GM12878 (cell line): ENCODE measurements at regions not wholly inside any gene's neighbourhood (a gene's known extent, or its start where the extent isn't known, plus 50 kb on each side); places are given as distances from the start of the nearest gene placed in this dataset.
"Not testable (repeated sequence)": the region's sequence is repeated elsewhere in the genome, so short reads cannot be mapped to it uniquely, and the experiment has no call there.

Source experiments
- ATAC-seq: fragments of 200-7000 bp; cut with Tn5 transposase; 3 replicates; pipeline ENCODE4 v1.9.1; 2020; ENCODE audit warnings: mild to moderate bottlenecking, moderate library complexity
- BruUV-seq: library from RNA; stranded (reverse); fragments of 400-500 nt; replicated peaks from 2 replicates; lab custom pipeline; 2021; lab: Mats Ljungman, UMichigan
- CTCF ChIA-PET: fragments of 300-600 bp; sonication (Branson Sonifier 250); formaldehyde crosslinking; extraction: SDS; loops from one replicate; lab custom pipeline; 2021; ENCODE audit warnings: inconsistent platforms; lab: Yijun Ruan, JAX
- POLR2A ChIA-PET: fragments of 350-600 bp; formaldehyde crosslinking; extraction: SDS; loops from one replicate; lab custom pipeline; 2021; ENCODE audit warnings: inconsistent platforms; lab: Charles Lee
- RAD21 ChIA-PET: fragments of 300-600 bp; sonication (Branson Sonifier 250); formaldehyde crosslinking; loops from one replicate; lab custom pipeline; 2023; ENCODE audit warnings: antibody characterized with exemption; ENCODE audit not compliant: unreplicated experiment; lab: Charles Lee
- SMC1A ChIA-PET: fragments of 300-600 bp; sonication (Branson Sonifier 250); formaldehyde crosslinking; loops from one replicate; lab custom pipeline; 2023; ENCODE audit not compliant: unreplicated experiment, uncharacterized antibody; lab: Charles Lee
- DNase-seq: peaks from one replicate; pipeline ENCODE4 v3.0.0-alpha.2; 2011; ENCODE audit warnings: low read depth, low spot score
- FAIRE-seq: peaks from 3 replicates; lab custom pipeline; 2011; peaks lifted over from hg19 to GRCh38; lab: Jason Lieb, UNC
- H2AFZ ChIP-seq: 2 replicates; pipeline ENCODE4 v1.6.0; 2011; ENCODE audit warnings: low read depth, low read length, control low read depth; ENCODE audit not compliant: control insufficient read depth
- H3K27ac ChIP-seq: 2 replicates; pipeline ENCODE4 v1.5.1; 2011; ENCODE audit warnings: control low read depth; ENCODE audit not compliant: control insufficient read depth, insufficient read depth
- H3K27me3 ChIP-seq, 2 experiments: replicated peaks in 1 of 2; 2 replicates each; pipeline versions ENCODE4 v1.6.0 to v1.6.1; 2011; ENCODE audit warnings: low read length in 1 of 2; ENCODE audit not compliant: control insufficient read depth in 2 of 2, insufficient read depth in 2 of 2
- H3K36me3 ChIP-seq, 2 experiments: 2 replicates each; pipeline ENCODE4 v1.5.1; 2011; ENCODE audit warnings: low read length in 1 of 2; ENCODE audit not compliant: control insufficient read depth in 2 of 2, insufficient read depth in 2 of 2
- H3K4me1 ChIP-seq: 2 replicates; pipeline ENCODE4 v1.6.1; 2011; ENCODE audit warnings: mild to moderate bottlenecking, low read length, moderate library complexity, mixed read lengths; ENCODE audit not compliant: control insufficient read depth, insufficient read depth
- H3K4me2 ChIP-seq: 2 replicates; pipeline ENCODE4 v1.6.0; 2011; ENCODE audit warnings: control low read depth; ENCODE audit not compliant: control insufficient read depth, insufficient read depth
- H3K4me3 ChIP-seq: fragments of 200-600 bp; sonication (generic); 2 replicates; pipeline ENCODE4 v1.5.1; 2016
- H3K79me2 ChIP-seq: 2 replicates; pipeline ENCODE4 v1.6.0; 2011; ENCODE audit warnings: low read length; ENCODE audit not compliant: control insufficient read depth, insufficient read depth
- H3K9ac ChIP-seq: 2 replicates; pipeline ENCODE4 v1.8.0; 2011; ENCODE audit warnings: low read length, control low read depth, mixed read lengths; ENCODE audit not compliant: control insufficient read depth, insufficient read depth
- H3K9me3 ChIP-seq: replicated peaks from 3 replicates; pipeline ENCODE4 v1.5.1; 2011; ENCODE audit warnings: mild to moderate bottlenecking, low read length; ENCODE audit not compliant: control insufficient read depth, insufficient read depth
- H4K20me1 ChIP-seq: 2 replicates; pipeline ENCODE4 v1.6.0; 2011; ENCODE audit not compliant: control insufficient read depth, insufficient read depth
- CTCF ChIP-seq, 3 experiments: IDR thresholded peaks in 2 of 3; conservative IDR thresholded peaks in 1 of 3; 2 replicates each; pipeline ENCODE4 v1.5.1; 2011; ENCODE audit warnings: low read depth in 3 of 3, low read length in 3 of 3, mild to moderate bottlenecking in 3 of 3, control low read depth in 2 of 3, moderate library complexity in 2 of 3, inconsistent platforms in 1 of 3, mixed read lengths in 1 of 3; ENCODE audit not compliant: control insufficient read depth in 2 of 3, insufficient read depth in 1 of 3; ENCODE audit errors: extremely low read depth in 1 of 3
- RAD21 ChIP-seq: IDR thresholded peaks from 2 replicates; pipeline ENCODE4 v1.6.1; 2011; ENCODE audit warnings: mild to moderate bottlenecking, low read depth, low read length, moderate library complexity; ENCODE audit not compliant: insufficient read depth
- SMC3 ChIP-seq: IDR thresholded peaks from 2 replicates; pipeline ENCODE4 v1.6.1; 2011; ENCODE audit warnings: low read length, improper control_type of control experiment, borderline replicate concordance
- ZBTB4 ChIP-seq: fragments of 450-650 bp; formaldehyde crosslinking; IDR thresholded peaks from 2 replicates; pipeline ENCODE4 v1.4.0; 2022; ENCODE audit warnings: mild to moderate bottlenecking, moderate library complexity
- WGBS: methylation state at CpG from one replicate; pipeline ENCODE4 v1.1.6; 2016; ENCODE audit warnings: low lambda C conversion rate; ENCODE audit not compliant: insufficient replicate concordance, insufficient coverage; ENCODE audit errors: missing lambda C conversion rate; 5-methylcytosine and 5-hydroxymethylcytosine counted together
- in situ Hi-C: fragments of 300-500 bp; cut with MboI; formaldehyde crosslinking; loops from 9 replicates; pipeline ENCODE4 v1.14.3; 2018; ENCODE audit warnings: mixed read lengths
- intact Hi-C: fragments of 100-400 bp; cut with micrococcal nuclease; formaldehyde crosslinking; loops from one replicate; pipeline ENCODE4 v1.14.2; 2022; ENCODE audit not compliant: unreplicated experiment

- ATAC-seq = peak; percentile 74
- TF ChIP-seq CTCF (IDR thresholded peaks at IDR 0.05 in 2 of 3, conservative IDR thresholded peaks at IDR 0.05 in 1 of 3; ENCODE audit: control insufficient read depth in 2 of 3, extremely low read depth in 1 of 3, insufficient read depth in 1 of 3, low read depth in 3 of 3, low read length in 3 of 3) = peak; percentile 36 to 49 (median 41); a peak in 5 of 6 replicates
- peak; percentile 33; the same call in 1 of the 2 replicates for TF ChIP-seq RAD21
- TF ChIP-seq SMC3 = peak; percentile 38; the same call in 1 of the 2 replicates
- TF ChIP-seq ZBTB4 (CRISPR knock-in tag) = no peak
- Histone ChIP-seq H3K27me3 (peaks cover 0 to 2% of the 10 kb centered on the region in 2 experiments; a peak in 1 of 4 replicates), H4K20me1 (no peaks in the 10 kb centered on the region), H3K4me3 (no peak overlapping the region), H3K79me2 (no peaks in the 10 kb centered on the region), H3K9ac (no peak overlapping the region), H2AFZ (no peak overlapping the region), H3K4me2 (no peak overlapping the region), H3K27ac (no peak overlapping the region), H3K36me3 (no peaks in the 10 kb centered on the region), H3K4me1 (no peaks in the 10 kb centered on the region), H3K9me3 (no peaks in the 10 kb centered on the region; the same call in 1 of the 3 replicates)
- FAIRE-seq = no peak
- no peak for DNase-seq
- CTCF ChIA-PET = interaction anchor here (0.6 to 4.0 kb wide), 7 partner anchors 21 to 1631 kb away, joined by 3 to 25 read pairs (median 3); no protein-coding TSS in a partner anchor
- 0% methylated on average over 3 of the region's 3 CpGs for WGBS
- intact Hi-C loops = loop anchor here (1.0 kb wide), 1 partner anchor 272 kb away; no protein-coding TSS in a partner anchor
- POLR2A ChIA-PET = no interaction called here
- BruUV-seq = no TSS peak
- RAD21 ChIA-PET = interaction anchor here (1.3 kb wide), 1 partner anchor 272 kb away, joined by 11 read pairs; no protein-coding TSS in a partner anchor
- SMC1A ChIA-PET = no interaction called here
- in situ Hi-C loops = no loop called here
Measured at GRCh38 chr2:238513346-238513745, 86.6 kb downstream of the ASB1 start.

- SMC1A ChIA-PET, FAIRE-seq, H3K9ac ChIP-seq, ATAC-seq, BruUV-seq, H3K4me3 ChIP-seq, H3K4me2 ChIP-seq, intact Hi-C loops, H3K79me2 ChIP-seq, in situ Hi-C loops, H3K36me3 ChIP-seq, H3K9me3 ChIP-seq, H3K4me1 ChIP-seq, H3K27me3 ChIP-seq, DNase-seq, H3K27ac ChIP-seq, POLR2A ChIA-PET, H4K20me1 ChIP-seq, H2AFZ ChIP-seq: not testable (repeated sequence)
- 68% methylated on average over 22 of the region's 23 CpGs for WGBS
- ChIA-PET CTCF (interaction anchor here (0.7 to 4.0 kb wide), 4 partner anchors 21 to 630 kb away, joined by 3 to 25 read pairs (median 4); no protein-coding TSS in a partner anchor), RAD21 (interaction anchor here (1.3 kb wide), 1 partner anchor 271 kb away, joined by 11 read pairs; no protein-coding TSS in a partner anchor)
Measured at GRCh38 chr2:238514024-238514423, 87.3 kb downstream of the ASB1 start.
